SK-N-SH (cell line): ENCODE measurements at regions not wholly inside any gene's neighbourhood (a gene's known extent, or its start where the extent isn't known, plus 50 kb on each side); places are given as distances from the start of the nearest gene placed in this dataset.

ENCODE experiments used
- CTCF ChIA-PET: fragments of 300-600, 350-600 bp; formaldehyde crosslinking; extraction: SDS; loops from one replicate; lab custom pipeline; 2021; lab: Yijun Ruan, JAX
- POLR2A ChIA-PET: fragments of 350-600 bp; sonication (Branson Sonifier 250); formaldehyde crosslinking; extraction: SDS; loops from one replicate; lab custom pipeline; 2020; ENCODE audit warnings: antibody characterized with exemption, inconsistent platforms; lab: Yijun Ruan, JAX
- DNase-seq: peaks from one replicate; pipeline ENCODE4 v3.0.0; 2012
- H2AFZ ChIP-seq: fragments of 200-600 bp; sonication (generic); 2 replicates; pipeline ENCODE4 v1.8.1; 2016; ENCODE audit warnings: antibody characterized with exemption, mild to moderate bottlenecking, low read depth
- H3F3A ChIP-seq: fragments of 200-600 bp; sonication (generic); replicated peaks from 2 replicates; pipeline ENCODE3; 2016; ENCODE audit warnings: antibody characterized with exemption, mild to moderate bottlenecking; ENCODE audit not compliant: insufficient read depth
- H3K27ac ChIP-seq, 2 experiments: fragments of 200-500 bp in 1 of 2; fragments of 200-600 bp in 1 of 2; sonication (Bioruptor generic) in 1 of 2; sonication (generic), shearing (Covaris generic) in 1 of 2; 2 replicates each; pipeline versions ENCODE4 v1.5.1 to v1.6.1; 2014 to 2016; ENCODE audit warnings: low read depth in 2 of 2, inconsistent platforms in 1 of 2, low read length in 1 of 2, mild to moderate bottlenecking in 1 of 2, mixed read lengths in 1 of 2
- H3K27me3 ChIP-seq: fragments of 200-600 bp; sonication (generic), shearing (Covaris generic); 2 replicates; pipeline ENCODE4 v1.6.1; 2016; ENCODE audit warnings: mixed run types; ENCODE audit not compliant: insufficient read depth
- H3K36me3 ChIP-seq, 2 experiments: fragments of 200-500 bp in 1 of 2; fragments of 200-600 bp in 1 of 2; sonication (Bioruptor generic) in 1 of 2; sonication (generic) in 1 of 2; replicated peaks in 1 of 2; 2 replicates each; pipeline versions ENCODE3 to v1.5.1; 2014 to 2016; ENCODE audit warnings: low read length in 1 of 2, mild to moderate bottlenecking in 1 of 2; ENCODE audit not compliant: insufficient read depth in 2 of 2, control insufficient read depth in 1 of 2
- H3K4me1 ChIP-seq, 2 experiments: fragments of 200-500 bp in 1 of 2; fragments of 200-600 bp in 1 of 2; sonication (Bioruptor generic) in 1 of 2; sonication (generic), shearing (Covaris generic) in 1 of 2; 2 replicates each; pipeline versions ENCODE4 v1.5.1 to v1.6.1; 2014 to 2016; ENCODE audit warnings: low read depth in 1 of 2, low read length in 1 of 2, mixed run types in 1 of 2; ENCODE audit not compliant: insufficient read depth in 2 of 2, control insufficient read depth in 1 of 2
- H3K4me2 ChIP-seq: fragments of 200-600 bp; sonication (generic), shearing (Covaris generic); 2 replicates; pipeline ENCODE4 v1.6.1; 2017; ENCODE audit warnings: mixed run types
- H3K4me3 ChIP-seq, 2 experiments: fragments of 200-500 bp in 1 of 2; fragments of 200-600 bp in 1 of 2; sonication (Bioruptor generic) in 1 of 2; sonication (generic), shearing (Covaris generic) in 1 of 2; 2 replicates each; pipeline versions ENCODE4 v1.5.1 to v1.8.1; 2014 to 2016; ENCODE audit warnings: low read depth in 2 of 2, inconsistent platforms in 1 of 2, low read length in 1 of 2, mild to moderate bottlenecking in 1 of 2, mixed read lengths in 1 of 2, moderate library complexity in 1 of 2
- H3K79me2 ChIP-seq: fragments of 200-600 bp; sonication (generic); 2 replicates; pipeline ENCODE4 v1.8.1; 2017; ENCODE audit warnings: mild to moderate bottlenecking; ENCODE audit not compliant: insufficient read depth
- H3K9ac ChIP-seq: fragments of 200-600 bp; sonication (generic); 2 replicates; pipeline ENCODE4 v1.6.1; 2017; ENCODE audit warnings: mixed run types
- H3K9me2 ChIP-seq: fragments of 200-600 bp; sonication (generic); 2 replicates; pipeline ENCODE4 v1.6.1; 2017; ENCODE audit warnings: mixed run types
- H3K9me3 ChIP-seq: fragments of 200-600 bp; sonication (generic); 2 replicates; pipeline ENCODE4 v1.6.1; 2017; ENCODE audit warnings: mixed run types, mild to moderate bottlenecking, moderate library complexity
- H4K20me1 ChIP-seq: fragments of 200-600 bp; sonication (generic); 2 replicates; pipeline ENCODE4 v1.6.1; 2017; ENCODE audit warnings: mild to moderate bottlenecking, mixed run types; ENCODE audit not compliant: insufficient read depth
- CTCF ChIP-seq: fragments of 200-600 bp; sonication (generic); IDR thresholded peaks from 2 replicates; pipeline ENCODE4 v1.6.1; 2017; ENCODE audit warnings: antibody characterized with exemption, mild to moderate bottlenecking, moderate library complexity
- EZH2phosphoT487 ChIP-seq: fragments of 200-600 bp; sonication (generic); IDR thresholded peaks from 2 replicates; pipeline ENCODE4 v1.6.1; 2017; ENCODE audit warnings: low read depth, mixed run types, mild to moderate bottlenecking, antibody characterized with exemption, moderate library complexity, borderline replicate concordance
- FOSL2 ChIP-seq: IDR thresholded peaks from 2 replicates; pipeline ENCODE4 v1.4.0; 2012; ENCODE audit warnings: low read depth, mild to moderate bottlenecking, moderate library complexity, borderline replicate concordance
- FOXM1 ChIP-seq: IDR thresholded peaks from 2 replicates; pipeline ENCODE4 v1.4.0; 2012; ENCODE audit warnings: low read depth, mild to moderate bottlenecking
- IRF3 ChIP-seq: fragments of 150-350 bp; IDR thresholded peaks from 2 replicates; pipeline ENCODE4 v1.6.1; 2016; ENCODE audit warnings: mild to moderate bottlenecking, low read depth, low read length
- JUND ChIP-seq: IDR thresholded peaks from 2 replicates; pipeline ENCODE4 v1.4.0; 2012
- MEF2A ChIP-seq: IDR thresholded peaks from 2 replicates; pipeline ENCODE4 v1.4.0; 2012; ENCODE audit warnings: low read depth, borderline replicate concordance
- MXI1 ChIP-seq: IDR thresholded peaks from 2 replicates; pipeline ENCODE4 v1.6.1; 2012; ENCODE audit warnings: mild to moderate bottlenecking, low read depth, low read length, improper control_type of control experiment
- RAD21 ChIP-seq: IDR thresholded peaks from 2 replicates; pipeline ENCODE4 v1.6.1; 2012; ENCODE audit warnings: mild to moderate bottlenecking, low read length
- RCOR1 ChIP-seq: fragments of 150-350 bp; IDR thresholded peaks from 2 replicates; pipeline ENCODE4 v1.6.1; 2017; ENCODE audit warnings: antibody characterized with exemption, low read length
- RFX5 ChIP-seq: IDR thresholded peaks from 2 replicates; pipeline ENCODE4 v1.6.1; 2012; ENCODE audit warnings: mild to moderate bottlenecking, improper control_type of control experiment, low read length
- RXRA ChIP-seq: IDR thresholded peaks from 2 replicates; pipeline ENCODE4 v1.4.0; 2012; ENCODE audit warnings: low read depth, mild to moderate bottlenecking, borderline replicate concordance
- SIN3A ChIP-seq: IDR thresholded peaks from 2 replicates; pipeline ENCODE4 v1.6.1; 2012; ENCODE audit warnings: low read depth, mild to moderate bottlenecking, low read length, moderate library complexity, borderline replicate concordance
- SMC3 ChIP-seq: IDR thresholded peaks from 2 replicates; pipeline ENCODE4 v1.6.1; 2012; ENCODE audit warnings: low read depth, low read length, improper control_type of control experiment
- TAF1 ChIP-seq: IDR thresholded peaks from 2 replicates; pipeline ENCODE4 v1.6.1; 2012; ENCODE audit warnings: low read depth, mild to moderate bottlenecking, low read length, moderate library complexity, borderline replicate concordance
- TCF12 ChIP-seq: IDR thresholded peaks from 2 replicates; pipeline ENCODE4 v1.4.0; 2012
- USF1 ChIP-seq: IDR thresholded peaks from 2 replicates; pipeline ENCODE4 v1.4.0; 2012; ENCODE audit warnings: low read depth, borderline replicate concordance
- USF2 ChIP-seq: fragments of 150-350 bp; IDR thresholded peaks from 2 replicates; pipeline ENCODE4 v1.6.1; 2017; ENCODE audit warnings: antibody characterized with exemption, low read length, low read depth, borderline replicate concordance
- YY1 ChIP-seq: IDR thresholded peaks from 2 replicates; pipeline ENCODE4 v1.4.0; 2012; ENCODE audit warnings: low read depth, mild to moderate bottlenecking
- ZBTB33 ChIP-seq: IDR thresholded peaks from 2 replicates; pipeline ENCODE4 v1.4.0; 2012; ENCODE audit warnings: low read depth, borderline replicate concordance
- WGBS: methylation state at CpG from one replicate; pipeline ENCODE4 v1.1.6; 2017; ENCODE audit warnings: low lambda C conversion rate; 5-methylcytosine and 5-hydroxymethylcytosine counted together

GRCh38 chr3:124088801-124089200 is 96.9 kb upstream of the ROPN1 start:
- no peaks in the 10 kb centered on the region for H3K9me2 ChIP-seq
- H3K4me2 ChIP-seq: no peak overlapping the region
- no peak for DNase-seq
- H2AFZ ChIP-seq: no peak overlapping the region
- TF ChIP-seq FOXM1 (no peak), JUND (no peak), SIN3A (no peak), ZBTB33 (no peak), RCOR1 (no peak), SMC3 (no peak), USF1 (no peak), MEF2A (no peak), MXI1 (no peak), IRF3 (no peak), EZH2phosphoT487 (no peak), YY1 (no peak)
- no peaks in the 10 kb centered on the region for H3K27me3 ChIP-seq
- ChIA-PET POLR2A (no interaction called here), CTCF (interaction anchor here (0.8 to 1.1 kb wide), 2 partner anchors 9 to 11 kb away, joined by 3 read pairs; no protein-coding TSS in a partner anchor)
- H3F3A ChIP-seq: no peaks in the 10 kb centered on the region
- no peak overlapping the region for H3K27ac ChIP-seq
- peaks cover 0 to 15% of the 10 kb centered on the region in 2 experiments; a peak in 2 of 4 replicates for H3K4me1 ChIP-seq
- no peaks in the 10 kb centered on the region for H3K9me3 ChIP-seq
- WGBS: 79% methylated on average over 2 of the region's 2 CpGs
- no peak overlapping the region for H3K4me3 ChIP-seq
- no peak overlapping the region for H3K9ac ChIP-seq
- H3K79me2 ChIP-seq: peaks cover 5% of the 10 kb centered on the region; the same call in 1 of the 2 replicates
- H4K20me1 ChIP-seq: no peaks in the 10 kb centered on the region
- no peaks in the 10 kb centered on the region for H3K36me3 ChIP-seq

- H3K9ac ChIP-seq: no peak overlapping the region
- H3K27me3 ChIP-seq: no peaks in the 10 kb centered on the region
- WGBS: 66% methylated on average over 2 of the region's 2 CpGs
- DNase-seq: no peak
- peaks cover 5% of the 10 kb centered on the region; the same call in 1 of the 2 replicates for H3K79me2 ChIP-seq
- peaks cover 0 to 11% of the 10 kb centered on the region in 2 experiments; a peak in 2 of 4 replicates for H3K4me1 ChIP-seq
- H3K9me2 ChIP-seq: no peaks in the 10 kb centered on the region
- no peak overlapping the region for H3K4me3 ChIP-seq
- H3K9me3 ChIP-seq: no peaks in the 10 kb centered on the region
- H3F3A ChIP-seq: no peaks in the 10 kb centered on the region
- ChIA-PET POLR2A (no interaction called here), CTCF (interaction anchor here (0.8 to 2.1 kb wide), 3 partner anchors 9 to 11 kb away, joined by 3 to 23 read pairs (median 3); no protein-coding TSS in a partner anchor)
- H3K27ac ChIP-seq: no peak overlapping the region
- no peak overlapping the region for H3K4me2 ChIP-seq
- no peaks in the 10 kb centered on the region for H3K36me3 ChIP-seq
- no peaks in the 10 kb centered on the region for H4K20me1 ChIP-seq
- H2AFZ ChIP-seq: no peak overlapping the region
- TF ChIP-seq RCOR1: no peak
- TF ChIP-seq CTCF: no peak
- no peak for TF ChIP-seq FOSL2
- no peak for TF ChIP-seq MEF2A
- no peak for TF ChIP-seq TCF12
- TF ChIP-seq IRF3: no peak
- no peak for TF ChIP-seq MXI1
- no peak for TF ChIP-seq RFX5
- no peak for TF ChIP-seq TAF1
- no peak for TF ChIP-seq RXRA
- no peak for TF ChIP-seq USF2
- no peak for TF ChIP-seq RAD21
- TF ChIP-seq EZH2phosphoT487: no peak
- no peak for TF ChIP-seq JUND
These were observed 97.3 kb upstream of the ROPN1 start for GRCh38 chr3:124089214-124089613.
